OCI-LY3 (cell line): ENCODE measurements at regions not wholly inside any gene's neighbourhood (a gene's known extent, or its start where the extent isn't known, plus 50 kb on each side); places are given as distances from the start of the nearest gene placed in this dataset.

Experiments used
- H2AFZ ChIP-seq: fragments of 200-600, 300-600 bp; shearing (Covaris generic); 2 replicates; pipeline ENCODE4 v1.6.0; 2014; ENCODE audit warnings: antibody characterized with exemption, low read depth, low read length
- H3K27ac ChIP-seq: fragments of 200-600, 300-600 bp; sonication (generic); 2 replicates; pipeline ENCODE4 v1.5.1; 2014; ENCODE audit warnings: mild to moderate bottlenecking, low read length, moderate library complexity, mixed read lengths
- H3K27me3 ChIP-seq: fragments of 200-600, 300-600 bp; sonication (generic); 2 replicates; pipeline ENCODE4 v1.6.1; 2014; ENCODE audit warnings: low read depth, low read length, mixed read lengths
- H3K36me3 ChIP-seq: fragments of 200-600, 300-600 bp; sonication (generic); replicated peaks from 2 replicates; pipeline ENCODE3; 2014; ENCODE audit warnings: low read depth, low read length, mixed read lengths
- H3K4me1 ChIP-seq: fragments of 300-600, 200-600 bp; sonication (generic); 2 replicates; pipeline ENCODE4 v1.6.1; 2014; ENCODE audit warnings: low read length, mixed read lengths
- H3K4me2 ChIP-seq: fragments of 200-600, 300-600 bp; sonication (generic); 2 replicates; pipeline ENCODE4 v1.6.1; 2014; ENCODE audit warnings: low read length, mixed read lengths
- H3K4me3 ChIP-seq: fragments of 300-600, 200-600 bp; sonication (generic); 2 replicates; pipeline ENCODE4 v1.5.1; 2014; ENCODE audit warnings: antibody characterized with exemption, mild to moderate bottlenecking, low read length, moderate library complexity
- H3K79me2 ChIP-seq: fragments of 300-600, 200-600 bp; shearing (Covaris generic); 2 replicates; pipeline ENCODE4 v1.6.1; 2014; ENCODE audit warnings: mild to moderate bottlenecking, low read length, mixed read lengths
- H3K9ac ChIP-seq: fragments of 300-600, 200-600 bp; shearing (Covaris generic); 2 replicates; pipeline ENCODE4 v1.6.0; 2014; ENCODE audit warnings: mild to moderate bottlenecking, low read length, moderate library complexity
- H3K9me3 ChIP-seq: fragments of 200-600, 300-600 bp; shearing (Covaris generic); 2 replicates; pipeline ENCODE4 v1.6.1; 2014; ENCODE audit warnings: low read length, mixed read lengths; ENCODE audit not compliant: insufficient read depth
- H4K20me1 ChIP-seq: fragments of 200-600, 300-600 bp; sonication (generic); 2 replicates; pipeline ENCODE4 v1.6.1; 2016; ENCODE audit warnings: low read length, mixed read lengths; ENCODE audit not compliant: insufficient read depth
- EZH2phosphoT487 ChIP-seq: fragments of 200-600 bp; shearing (Covaris generic); IDR thresholded peaks from 2 replicates; pipeline ENCODE4 v1.6.1; 2018; ENCODE audit warnings: antibody characterized with exemption, mixed run types, low read depth
- TF ChIP-seq, protein P1 (sequence below): fragments of 200-600, 300-600 bp; sonication (generic); IDR thresholded peaks from 2 replicates; pipeline ENCODE4 v1.5.1; 2014; ENCODE audit warnings: antibody characterized with exemption, low read length, low read depth

DNA sequence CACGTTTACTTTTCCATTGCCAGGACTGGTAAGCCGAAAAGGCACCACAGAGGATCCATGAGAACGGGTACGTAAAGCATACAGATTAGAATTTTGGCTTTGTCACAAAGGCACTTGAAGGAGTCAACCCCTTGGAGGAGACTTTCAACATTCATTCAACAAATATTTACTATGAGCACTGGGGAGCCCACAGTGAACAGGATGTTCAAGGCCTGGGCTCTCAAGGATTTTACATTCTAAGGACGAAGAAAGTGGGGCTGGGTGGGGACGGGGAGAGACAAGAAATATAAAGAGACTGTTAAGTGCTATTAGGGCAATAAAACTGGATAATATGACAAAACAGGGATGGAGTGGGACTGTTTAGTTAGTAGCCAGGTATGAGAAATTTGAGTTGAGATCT, 66.0 kb downstream of the KLF4 start:
- TF ChIP-seq, protein P1, sequence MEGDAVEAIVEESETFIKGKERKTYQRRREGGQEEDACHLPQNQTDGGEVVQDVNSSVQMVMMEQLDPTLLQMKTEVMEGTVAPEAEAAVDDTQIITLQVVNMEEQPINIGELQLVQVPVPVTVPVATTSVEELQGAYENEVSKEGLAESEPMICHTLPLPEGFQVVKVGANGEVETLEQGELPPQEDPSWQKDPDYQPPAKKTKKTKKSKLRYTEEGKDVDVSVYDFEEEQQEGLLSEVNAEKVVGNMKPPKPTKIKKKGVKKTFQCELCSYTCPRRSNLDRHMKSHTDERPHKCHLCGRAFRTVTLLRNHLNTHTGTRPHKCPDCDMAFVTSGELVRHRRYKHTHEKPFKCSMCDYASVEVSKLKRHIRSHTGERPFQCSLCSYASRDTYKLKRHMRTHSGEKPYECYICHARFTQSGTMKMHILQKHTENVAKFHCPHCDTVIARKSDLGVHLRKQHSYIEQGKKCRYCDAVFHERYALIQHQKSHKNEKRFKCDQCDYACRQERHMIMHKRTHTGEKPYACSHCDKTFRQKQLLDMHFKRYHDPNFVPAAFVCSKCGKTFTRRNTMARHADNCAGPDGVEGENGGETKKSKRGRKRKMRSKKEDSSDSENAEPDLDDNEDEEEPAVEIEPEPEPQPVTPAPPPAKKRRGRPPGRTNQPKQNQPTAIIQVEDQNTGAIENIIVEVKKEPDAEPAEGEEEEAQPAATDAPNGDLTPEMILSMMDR, result no peak
- no peak for TF ChIP-seq EZH2phosphoT487
- Histone ChIP-seq H3K9ac (no peak overlapping the region), H4K20me1 (no peaks in the 10 kb centered on the region), H3K4me1 (peaks cover 5% of the 10 kb centered on the region; the same call in 1 of the 2 replicates), H3K4me3 (no peak overlapping the region), H3K4me2 (no peak overlapping the region), H3K79me2 (no peaks in the 10 kb centered on the region), H2AFZ (no peak overlapping the region), H3K36me3 (no peaks in the 10 kb centered on the region), H3K9me3 (no peaks in the 10 kb centered on the region), H3K27ac (no peak overlapping the region), H3K27me3 (peaks cover 17% of the 10 kb centered on the region; the same call in 1 of the 2 replicates)

DNA sequence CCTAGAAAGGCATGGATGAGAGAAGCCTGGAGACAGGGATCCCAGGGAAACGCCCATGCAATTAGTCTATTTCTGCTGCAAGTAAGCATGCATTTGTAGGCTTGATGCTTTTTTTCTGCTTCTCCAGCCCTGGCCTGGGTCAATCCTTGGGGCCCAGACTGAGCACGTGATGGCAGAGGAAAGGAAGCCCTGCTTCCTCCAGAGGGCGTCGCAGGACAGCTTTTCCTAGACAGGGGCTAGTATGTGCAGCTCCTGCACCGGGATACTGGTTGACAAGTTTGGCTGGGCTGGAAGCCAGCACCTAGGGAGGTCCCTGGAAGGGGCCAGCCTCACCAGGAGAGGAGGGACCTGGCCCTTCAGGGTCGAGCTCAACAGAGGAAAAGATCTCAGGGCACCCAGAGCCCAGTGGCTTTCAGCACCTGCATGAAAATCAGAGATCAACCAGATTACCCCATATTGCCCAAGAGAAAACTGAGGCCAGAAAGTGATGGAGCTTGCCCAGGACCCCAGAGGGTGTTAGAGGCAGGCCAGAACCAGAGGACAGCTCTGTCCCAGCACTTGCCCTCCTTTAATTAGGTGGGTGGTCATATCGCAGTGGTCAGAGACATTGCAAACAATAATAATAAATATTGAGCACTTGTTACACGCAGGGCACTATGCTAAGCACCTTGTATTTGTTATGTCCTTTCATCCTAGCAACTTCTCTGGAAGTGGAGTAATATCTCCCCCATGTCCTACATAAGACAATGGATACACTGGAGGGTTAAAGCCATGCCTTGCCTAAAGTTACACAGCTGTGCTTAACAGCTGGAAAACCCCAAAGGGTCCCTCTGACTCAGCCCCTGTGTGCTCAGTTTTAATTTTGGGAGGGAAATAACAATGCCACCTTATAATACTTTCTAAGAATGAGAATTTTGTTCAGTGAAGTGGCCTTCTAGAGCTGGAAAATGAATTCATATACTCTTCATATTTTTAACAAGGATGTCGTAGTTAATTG, 67.1 kb downstream of the KLF4 start:
- H3K9me3 ChIP-seq, result no peaks in the 10 kb centered on the region
- no peak overlapping the region for H3K27ac ChIP-seq
- peaks cover 5% of the 10 kb centered on the region; the same call in 1 of the 2 replicates for H3K4me1 ChIP-seq
- TF ChIP-seq, protein P1, result peak; percentile 64
- TF ChIP-seq EZH2phosphoT487, result no peak
- H2AFZ ChIP-seq, result no peak overlapping the region
- H3K4me3 ChIP-seq, result no peak overlapping the region
- H3K9ac ChIP-seq, result no peak overlapping the region
- peaks cover 22% of the 10 kb centered on the region for H3K27me3 ChIP-seq
- H3K36me3 ChIP-seq, result no peaks in the 10 kb centered on the region
- no peaks in the 10 kb centered on the region for H3K79me2 ChIP-seq
- H4K20me1 ChIP-seq, result no peaks in the 10 kb centered on the region
- H3K4me2 ChIP-seq, result no peak overlapping the region

DNA sequence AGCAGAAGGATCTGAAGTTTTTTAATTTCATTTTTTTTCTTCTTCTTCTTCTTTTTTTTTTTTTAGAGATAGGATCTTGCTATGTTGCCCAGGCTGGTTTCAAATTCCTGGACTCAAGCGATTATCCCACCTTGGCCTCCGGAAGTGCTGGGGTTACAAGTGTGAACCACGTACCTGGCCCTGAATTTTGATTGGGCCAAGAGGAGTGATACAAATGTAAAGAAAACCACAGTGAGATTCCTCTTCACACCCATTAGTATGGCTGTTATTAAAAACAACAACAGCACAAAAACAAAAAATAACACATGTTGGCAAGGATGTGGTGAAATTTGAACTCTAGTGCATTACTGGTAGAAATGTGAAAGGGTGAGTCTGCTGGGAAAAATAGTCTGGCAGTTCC, 79.1 kb downstream of the KLF4 start:
- no peak for TF ChIP-seq EZH2phosphoT487
- TF ChIP-seq, protein P1, result no peak

DNA sequence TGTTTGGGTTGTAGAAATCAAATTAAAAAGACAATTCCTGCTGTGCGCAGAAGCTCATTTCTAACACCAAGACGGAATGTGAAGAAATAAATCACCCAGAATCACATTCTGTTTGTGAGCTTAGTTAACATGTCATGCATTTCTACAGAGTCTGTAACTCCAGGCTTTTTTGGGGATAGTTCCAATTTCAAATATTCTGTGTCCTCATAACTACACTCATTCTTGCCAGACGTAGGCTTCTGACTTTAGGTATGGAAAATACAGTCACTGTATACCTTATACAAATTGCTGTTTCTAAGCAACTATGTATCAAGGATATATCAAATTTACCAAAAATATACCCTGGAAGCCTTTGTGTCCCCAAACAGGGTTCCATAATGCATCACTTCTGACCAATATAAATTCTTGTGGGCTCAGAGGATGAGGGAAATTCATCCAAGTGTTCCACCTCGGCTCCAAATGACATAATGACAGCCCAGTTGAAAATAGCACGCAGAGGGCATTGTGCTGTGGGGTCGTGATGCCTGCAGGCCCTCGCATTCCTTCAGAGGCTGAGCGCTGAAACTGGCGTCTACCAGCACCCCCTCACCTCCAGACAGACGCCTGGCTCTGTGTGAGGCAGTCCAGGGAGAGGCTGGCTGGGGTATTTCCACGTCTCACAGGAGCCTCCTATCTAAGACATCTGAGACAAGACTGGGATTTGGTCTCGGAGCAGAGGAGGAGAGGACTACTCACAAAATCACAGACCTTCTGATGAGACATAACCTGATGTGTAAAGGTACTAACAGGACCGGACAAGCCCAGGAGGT, 79.8 kb downstream of the KLF4 start:
- H3K4me2 ChIP-seq, result no peak overlapping the region

More for the DNA sequence above, 79.1 kb downstream of the KLF4 start:
- Histone ChIP-seq H4K20me1 (no peaks in the 10 kb centered on the region), H3K36me3 (no peaks in the 10 kb centered on the region), H2AFZ (no peak overlapping the region), H3K27me3 (no peaks in the 10 kb centered on the region), H3K4me2 (no peak overlapping the region), H3K4me3 (no peak overlapping the region), H3K4me1 (no peaks in the 10 kb centered on the region), H3K79me2 (no peaks in the 10 kb centered on the region), H3K27ac (no peak overlapping the region), H3K9ac (no peak overlapping the region), H3K9me3 (no peaks in the 10 kb centered on the region)

More for the DNA sequence above, 79.8 kb downstream of the KLF4 start:
- H3K9ac ChIP-seq, result no peak overlapping the region
- no peaks in the 10 kb centered on the region for H3K36me3 ChIP-seq
- no peaks in the 10 kb centered on the region for H3K79me2 ChIP-seq
- H3K4me3 ChIP-seq, result no peak overlapping the region
- H3K9me3 ChIP-seq, result no peaks in the 10 kb centered on the region
- H3K27ac ChIP-seq, result no peak overlapping the region
- no peaks in the 10 kb centered on the region for H3K4me1 ChIP-seq
- H4K20me1 ChIP-seq, result no peaks in the 10 kb centered on the region
- H2AFZ ChIP-seq, result no peak overlapping the region
- TF ChIP-seq, protein P1, result no peak
- no peak for TF ChIP-seq EZH2phosphoT487
- 0 out of 2 replicates have a peak, but pooled peaks cover 3% of the 10 kb centered on the region for H3K27me3 ChIP-seq
